ENCODE measurements at regions not wholly inside any gene's neighbourhood (a gene's known extent, or its start where the extent isn't known, plus 50 kb on each side); places are given as distances from the start of the nearest gene placed in this dataset.

- DNase-seq = no peak
- FAIRE-seq = no peak
- H3K4me3 ChIP-seq (ENCODE audit: low read depth in 1 of 3, low read length in 3 of 3) = no peak overlapping the region
- no peaks in the 10 kb centered on the region for H3K4me1 ChIP-seq (ENCODE audit: control insufficient read depth in 3 of 3, insufficient read depth in 2 of 3, low read depth in 1 of 3, low read length in 2 of 3)
- H3K27ac ChIP-seq (ENCODE audit: low read depth in 1 of 3, low read length in 2 of 3) = no peak overlapping the region
- H3K36me3 ChIP-seq (ENCODE audit: control insufficient read depth in 3 of 3, insufficient read depth in 2 of 3, low read depth in 1 of 3, low read length in 3 of 3) = no peaks in the 10 kb centered on the region
- WGBS, 3 donors = 16 to 49% (median 42%) methylated on average over 2 of the region's 2 CpGs
- H3K9me3 ChIP-seq (ENCODE audit: control insufficient read depth in 2 of 2, insufficient read depth in 1 of 2, low read depth in 1 of 2, low read length in 1 of 2) = no peaks in the 10 kb centered on the region
- no peaks in the 10 kb centered on the region for H3K27me3 ChIP-seq (ENCODE audit: control insufficient read depth in 3 of 3, insufficient read depth in 3 of 3, low read length in 3 of 3)
Observed at GRCh38 chr16:56022818-56023217, 147.6 kb upstream of the CES5A start.

GRCh38 chr16:56019274-56019673 is 144.1 kb upstream of the CES5A start:
- DNase-seq (no peak), FAIRE-seq (no peak)
- Histone ChIP-seq H3K27ac (ENCODE audit: low read depth in 1 of 3, low read length in 2 of 3) (no peak overlapping the region), H3K9me3 (ENCODE audit: control insufficient read depth in 2 of 2, insufficient read depth in 1 of 2, low read depth in 1 of 2, low read length in 1 of 2) (no peaks in the 10 kb centered on the region), H3K4me3 (ENCODE audit: low read depth in 1 of 3, low read length in 3 of 3) (no peak overlapping the region), H3K4me1 (ENCODE audit: control insufficient read depth in 3 of 3, insufficient read depth in 2 of 3, low read depth in 1 of 3, low read length in 2 of 3) (no peaks in the 10 kb centered on the region), H3K36me3 (ENCODE audit: control insufficient read depth in 3 of 3, insufficient read depth in 2 of 3, low read depth in 1 of 3, low read length in 3 of 3) (no peaks in the 10 kb centered on the region), H3K27me3 (ENCODE audit: control insufficient read depth in 3 of 3, insufficient read depth in 3 of 3, low read length in 3 of 3) (peaks cover 0 to 2% (median 0%) of the 10 kb centered on the region in 3 donors)

DNA sequence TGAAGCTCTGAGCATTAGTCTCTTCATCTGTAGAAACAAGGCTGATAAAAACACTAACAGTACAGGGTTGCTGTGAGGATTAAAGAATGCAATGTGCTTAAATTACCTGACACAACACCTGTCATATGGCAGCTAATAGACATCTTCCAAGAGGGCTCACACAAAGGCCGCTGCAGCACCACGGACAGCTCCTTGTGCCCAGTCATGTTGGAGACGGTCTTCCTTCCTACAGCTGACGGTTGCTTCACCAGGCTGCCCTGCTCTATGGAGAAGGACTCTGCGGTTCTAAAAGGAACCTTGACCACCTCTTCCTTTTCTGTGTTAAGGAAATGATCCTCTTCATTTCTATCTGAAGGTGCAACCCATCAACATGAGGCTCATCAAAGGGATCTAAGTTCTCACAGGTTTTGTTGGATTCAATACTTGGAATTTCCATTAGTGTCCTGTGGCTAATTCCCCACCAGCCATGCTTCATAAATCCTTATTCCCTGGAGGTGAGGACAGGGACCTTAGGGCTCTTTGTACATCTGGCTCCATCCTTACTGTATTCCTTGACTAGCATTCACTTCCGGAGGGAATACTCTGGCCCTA is 138.9 kb upstream of the CES5A start:
- no peaks in the 10 kb centered on the region for H3K36me3 ChIP-seq (ENCODE audit: control insufficient read depth in 3 of 3, insufficient read depth in 2 of 3, low read depth in 1 of 3, low read length in 3 of 3)
- no peak overlapping the region for H3K27ac ChIP-seq (ENCODE audit: low read depth in 1 of 3, low read length in 2 of 3)
- no peaks in the 10 kb centered on the region for H3K9me3 ChIP-seq (ENCODE audit: control insufficient read depth in 2 of 2, insufficient read depth in 1 of 2, low read depth in 1 of 2, low read length in 1 of 2)
- DNase-seq (peak; percentile 5 to 58), FAIRE-seq (no peak)
- H3K4me3 ChIP-seq (ENCODE audit: low read depth in 1 of 3, low read length in 3 of 3) = no peak overlapping the region
- H3K27me3 ChIP-seq (ENCODE audit: control insufficient read depth in 3 of 3, insufficient read depth in 3 of 3, low read length in 3 of 3) = peaks cover 0 to 2% (median 0%) of the 10 kb centered on the region in 3 donors
- no peaks in the 10 kb centered on the region for H3K4me1 ChIP-seq (ENCODE audit: control insufficient read depth in 3 of 3, insufficient read depth in 2 of 3, low read depth in 1 of 3, low read length in 2 of 3)
- WGBS, 3 donors = 21 to 27% (median 24%) methylated on average over 6 of the region's 6 CpGs

DNA sequence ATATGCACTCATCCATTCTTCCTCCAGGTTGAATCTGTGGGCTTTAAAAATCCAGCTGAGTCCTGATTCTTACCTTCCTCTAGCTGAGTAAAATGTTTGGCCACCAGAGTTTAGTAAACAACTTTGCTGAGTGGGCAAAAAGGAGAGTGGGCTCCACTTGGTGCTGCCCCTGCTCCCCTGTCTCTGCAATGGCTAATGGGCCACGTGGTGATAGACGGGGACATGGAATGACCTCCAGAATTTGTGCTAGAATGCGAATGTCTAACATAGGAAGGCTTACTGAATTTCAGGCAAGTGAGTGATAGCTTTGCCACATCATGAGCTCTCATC is 137.3 kb upstream of the CES5A start:
- no peak for DNase-seq
- peaks cover 0 to 2% (median 0%) of the 10 kb centered on the region in 3 donors for H3K27me3 ChIP-seq (ENCODE audit: control insufficient read depth in 3 of 3, insufficient read depth in 3 of 3, low read length in 3 of 3)
- no peak overlapping the region for H3K27ac ChIP-seq (ENCODE audit: low read depth in 1 of 3, low read length in 2 of 3)
- H3K9me3 ChIP-seq (ENCODE audit: control insufficient read depth in 2 of 2, insufficient read depth in 1 of 2, low read depth in 1 of 2, low read length in 1 of 2) = no peaks in the 10 kb centered on the region
- no peak for FAIRE-seq
- H3K4me3 ChIP-seq (ENCODE audit: low read depth in 1 of 3, low read length in 3 of 3) = no peak overlapping the region
- no peaks in the 10 kb centered on the region for H3K4me1 ChIP-seq (ENCODE audit: control insufficient read depth in 3 of 3, insufficient read depth in 2 of 3, low read depth in 1 of 3, low read length in 2 of 3)
- WGBS, 3 donors = 60 to 75% (median 63%) methylated on average over 3 of the region's 3 CpGs
- no peaks in the 10 kb centered on the region for H3K36me3 ChIP-seq (ENCODE audit: control insufficient read depth in 3 of 3, insufficient read depth in 2 of 3, low read depth in 1 of 3, low read length in 3 of 3)

DNA sequence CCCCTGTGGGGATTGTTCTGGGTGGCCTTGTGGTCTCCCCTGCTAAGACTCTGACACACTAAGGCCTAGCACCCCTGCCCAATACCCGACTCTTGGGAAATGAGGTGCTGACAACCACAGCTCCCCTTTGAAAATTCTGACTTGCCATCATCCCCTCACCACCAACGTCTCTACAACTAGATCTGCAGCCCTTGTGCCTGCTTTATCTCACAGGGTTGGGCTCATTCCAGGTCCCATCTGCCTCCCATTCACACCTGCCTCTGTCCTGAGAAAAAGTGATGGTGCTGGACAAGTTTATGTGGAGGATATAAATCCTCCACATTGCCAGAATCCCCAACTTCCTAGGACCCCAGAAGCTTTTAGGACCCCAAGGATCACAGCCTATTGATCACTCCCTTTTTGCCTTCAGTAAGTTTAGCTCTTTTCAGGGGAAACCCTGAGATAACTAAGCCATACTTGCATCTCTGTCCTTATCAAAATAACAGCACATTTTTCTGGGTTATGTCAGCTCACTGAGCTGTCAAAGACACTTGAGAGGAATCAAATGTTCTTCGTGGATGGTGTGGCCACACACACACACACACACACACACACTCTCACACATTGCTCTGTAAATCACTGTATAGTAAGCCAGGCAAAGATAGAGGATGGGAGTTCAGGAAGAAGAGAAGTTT is 136.8 kb upstream of the CES5A start:
- WGBS, 3 donors = 37 to 50% (median 38%) methylated on average over 3 of the region's 3 CpGs
- Histone ChIP-seq H3K27me3 (ENCODE audit: control insufficient read depth in 3 of 3, insufficient read depth in 3 of 3, low read length in 3 of 3) (peaks cover 0 to 2% (median 0%) of the 10 kb centered on the region in 3 donors), H3K9me3 (ENCODE audit: control insufficient read depth in 2 of 2, insufficient read depth in 1 of 2, low read depth in 1 of 2, low read length in 1 of 2) (no peaks in the 10 kb centered on the region), H3K27ac (ENCODE audit: low read depth in 1 of 3, low read length in 2 of 3) (no peak overlapping the region), H3K4me3 (ENCODE audit: low read depth in 1 of 3, low read length in 3 of 3) (no peak overlapping the region), H3K36me3 (ENCODE audit: control insufficient read depth in 3 of 3, insufficient read depth in 2 of 3, low read depth in 1 of 3, low read length in 3 of 3) (no peaks in the 10 kb centered on the region), H3K4me1 (ENCODE audit: control insufficient read depth in 3 of 3, insufficient read depth in 2 of 3, low read depth in 1 of 3, low read length in 2 of 3) (no peaks in the 10 kb centered on the region)
- no peak for FAIRE-seq
- no peak for DNase-seq

DNA sequence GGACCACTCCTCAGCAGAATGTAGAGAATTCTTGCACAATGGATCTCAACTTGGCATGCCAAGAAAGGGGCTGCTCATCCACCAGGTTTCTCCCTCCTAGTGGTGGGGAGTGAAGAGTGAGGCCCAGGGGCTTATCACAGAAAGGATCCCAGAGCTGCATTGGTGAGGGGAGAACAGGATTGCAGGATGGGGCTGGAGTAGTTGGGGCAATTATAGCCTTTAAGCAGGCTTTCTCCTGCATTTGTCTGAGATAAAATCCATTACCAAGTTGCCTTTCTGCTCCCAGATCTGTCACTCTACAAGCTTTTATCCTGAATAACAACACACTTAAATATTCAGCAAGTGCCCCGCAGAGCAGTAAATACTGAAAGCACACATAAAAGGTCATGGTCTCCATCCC is 130.8 kb upstream of the CES5A start:
- Histone ChIP-seq H3K27ac (ENCODE audit: low read depth in 1 of 3, low read length in 2 of 3) (no peak overlapping the region), H3K4me3 (ENCODE audit: low read depth in 1 of 3, low read length in 3 of 3) (no peak overlapping the region), H3K4me1 (ENCODE audit: control insufficient read depth in 3 of 3, insufficient read depth in 2 of 3, low read depth in 1 of 3, low read length in 2 of 3) (no peaks in the 10 kb centered on the region), H3K27me3 (ENCODE audit: control insufficient read depth in 3 of 3, insufficient read depth in 3 of 3, low read length in 3 of 3) (no peaks in the 10 kb centered on the region), H3K36me3 (ENCODE audit: control insufficient read depth in 3 of 3, insufficient read depth in 2 of 3, low read depth in 1 of 3, low read length in 3 of 3) (no peaks in the 10 kb centered on the region), H3K9me3 (ENCODE audit: control insufficient read depth in 2 of 2, insufficient read depth in 1 of 2, low read depth in 1 of 2, low read length in 1 of 2) (no peaks in the 10 kb centered on the region)
- WGBS, 3 donors = 52 to 67% (median 55%) methylated on average over 1 of the region's 1 CpG
- FAIRE-seq (no peak), DNase-seq (no peak)

DNA sequence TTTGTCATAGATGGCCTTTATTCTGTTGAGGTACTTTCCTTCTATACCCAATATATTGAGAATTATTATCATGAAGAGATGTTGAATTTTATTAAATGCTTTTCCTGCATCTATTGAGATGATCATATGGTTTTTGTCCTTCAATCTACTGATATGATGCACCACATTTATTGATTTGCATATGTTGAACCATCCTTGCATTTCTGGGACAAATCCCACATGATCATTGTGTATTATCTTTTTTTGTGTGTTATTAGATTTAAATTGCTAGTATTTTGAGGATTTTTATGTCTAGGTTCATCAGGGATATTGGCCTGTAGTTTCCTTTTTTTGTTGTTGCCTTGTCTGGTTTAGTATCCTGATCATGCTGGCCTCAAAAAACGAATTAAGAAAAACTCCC is 124.5 kb upstream of the CES5A start:
- no peaks in the 10 kb centered on the region for H3K27me3 ChIP-seq (ENCODE audit: control insufficient read depth in 3 of 3, insufficient read depth in 3 of 3, low read length in 3 of 3)
- H3K27ac ChIP-seq (ENCODE audit: low read depth in 1 of 3, low read length in 2 of 3) = no peak overlapping the region
- FAIRE-seq (no peak), DNase-seq (no peak)
- no peaks in the 10 kb centered on the region for H3K9me3 ChIP-seq (ENCODE audit: control insufficient read depth in 2 of 2, insufficient read depth in 1 of 2, low read depth in 1 of 2, low read length in 1 of 2)
- H3K4me1 ChIP-seq (ENCODE audit: control insufficient read depth in 3 of 3, insufficient read depth in 2 of 3, low read depth in 1 of 3, low read length in 2 of 3) = no peaks in the 10 kb centered on the region
- WGBS, 3 donors = 6 to 40% (median 15%) methylated on average over 1 of the region's 1 CpG
- H3K36me3 ChIP-seq (ENCODE audit: control insufficient read depth in 3 of 3, insufficient read depth in 2 of 3, low read depth in 1 of 3, low read length in 3 of 3) = no peaks in the 10 kb centered on the region
- H3K4me3 ChIP-seq (ENCODE audit: low read depth in 1 of 3, low read length in 3 of 3) = no peak overlapping the region

- Histone ChIP-seq H3K4me1 (ENCODE audit: control insufficient read depth in 3 of 3, insufficient read depth in 2 of 3, low read depth in 1 of 3, low read length in 2 of 3) (no peaks in the 10 kb centered on the region), H3K36me3 (ENCODE audit: control insufficient read depth in 3 of 3, insufficient read depth in 2 of 3, low read depth in 1 of 3, low read length in 3 of 3) (no peaks in the 10 kb centered on the region), H3K27ac (ENCODE audit: low read depth in 1 of 3, low read length in 2 of 3) (no peak overlapping the region), H3K27me3 (ENCODE audit: control insufficient read depth in 3 of 3, insufficient read depth in 3 of 3, low read length in 3 of 3) (no peaks in the 10 kb centered on the region), H3K9me3 (ENCODE audit: control insufficient read depth in 2 of 2, insufficient read depth in 1 of 2, low read depth in 1 of 2, low read length in 1 of 2) (peaks cover 0 to 2% of the 10 kb centered on the region in 2 donors), H3K4me3 (ENCODE audit: low read depth in 1 of 3, low read length in 3 of 3) (no peak overlapping the region)
- 90 to 91% (median 91%) methylated on average over 3 of the region's 3 CpGs for WGBS, 3 donors
- no peak for DNase-seq
- FAIRE-seq = no peak
Observed at GRCh38 chr16:55993088-55993487, 117.9 kb upstream of the CES5A start.

DNA sequence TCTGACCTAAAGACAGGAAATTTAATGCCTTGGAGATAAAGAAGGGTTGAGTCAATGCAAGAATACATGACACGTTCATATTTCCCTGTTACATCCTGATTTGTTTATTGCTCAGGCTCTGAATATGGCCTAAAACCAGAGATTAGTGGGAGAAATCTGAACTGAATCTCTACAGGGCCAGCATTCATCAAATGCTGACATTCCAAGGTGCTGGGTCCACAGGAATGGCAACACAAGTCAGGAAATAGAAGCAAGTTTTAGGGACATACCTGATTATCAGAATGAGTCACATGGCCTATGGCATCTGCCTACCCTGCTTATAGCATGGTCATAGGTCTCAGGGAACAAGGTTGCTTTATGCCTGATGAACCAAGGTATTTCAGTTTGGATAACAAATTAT is 117.4 kb upstream of the CES5A start:
- Histone ChIP-seq H3K27me3 (ENCODE audit: control insufficient read depth in 3 of 3, insufficient read depth in 3 of 3, low read length in 3 of 3) (no peaks in the 10 kb centered on the region), H3K4me1 (ENCODE audit: control insufficient read depth in 3 of 3, insufficient read depth in 2 of 3, low read depth in 1 of 3, low read length in 2 of 3) (no peaks in the 10 kb centered on the region), H3K9me3 (ENCODE audit: control insufficient read depth in 2 of 2, insufficient read depth in 1 of 2, low read depth in 1 of 2, low read length in 1 of 2) (peaks cover 0 to 2% of the 10 kb centered on the region in 2 donors), H3K4me3 (ENCODE audit: low read depth in 1 of 3, low read length in 3 of 3) (no peak overlapping the region), H3K27ac (ENCODE audit: low read depth in 1 of 3, low read length in 2 of 3) (no peak overlapping the region), H3K36me3 (ENCODE audit: control insufficient read depth in 3 of 3, insufficient read depth in 2 of 3, low read depth in 1 of 3, low read length in 3 of 3) (no peaks in the 10 kb centered on the region)
- FAIRE-seq (no peak), DNase-seq (no peak)
- 29 to 42% (median 37%) methylated on average over 1 of the region's 1 CpG for WGBS, 3 donors

All from small intestine (tissue), 7 donors.